GM23248 (cell line): ENCODE measurements at regions not wholly inside any gene's neighbourhood (a gene's known extent, or its start where the extent isn't known, plus 50 kb on each side); places are given as distances from the start of the nearest gene placed in this dataset.

Source experiments
- EZH2 ChIP-seq: fragments of 200-600 bp; sonication (generic); IDR thresholded peaks from 2 replicates; pipeline ENCODE4 v1.6.1; 2018; ENCODE audit warnings: antibody characterized with exemption, mild to moderate bottlenecking; ENCODE audit not compliant: insufficient read depth, poor library complexity, severe bottlenecking
- EZH2phosphoT487 ChIP-seq: fragments of 200-600 bp; sonication (generic); IDR thresholded peaks from 2 replicates; pipeline ENCODE4 v1.6.1; 2018; ENCODE audit warnings: antibody characterized with exemption, moderate library complexity, mild to moderate bottlenecking, low read depth; ENCODE audit not compliant: insufficient read depth

GRCh38 chr13:92972751-92973150 lies 253.9 kb upstream of the GPC6 start:
- TF ChIP-seq EZH2phosphoT487 (no peak), EZH2 (no peak)
